Gastrocnemius medialis (tissue), 4 donors: ENCODE measurements at regions not wholly inside any gene's neighbourhood (a gene's known extent, or its start where the extent isn't known, plus 50 kb on each side); places are given as distances from the start of the nearest gene placed in this dataset.

Source experiments
- ATAC-seq, 2 donors: fragments of 150-250 bp; one replicate each; pipeline ENCODE4 v1.9.1; 2016
- DNase-seq, 2 donors: peaks; one replicate each; pipeline ENCODE4 v3.0.0-alpha.2; 2019
- H3K27ac ChIP-seq, 4 donors: fragments of 200-600 bp; sonication (generic); 1 replicate in 1 of 4; 2 replicates in 3 of 4; pipeline ENCODE4 v1.5.1; 2016 to 2018; ENCODE audit warnings: mild to moderate bottlenecking in 2 of 4, moderate library complexity in 1 of 4
- H3K27me3 ChIP-seq, 3 donors: fragments of 200-600 bp; sonication (generic) in 2 of 3; 1 replicate in 1 of 3; 2 replicates in 2 of 3; pipeline versions ENCODE4 v1.5.1 to v1.6.0; 2016 to 2019; ENCODE audit warnings: mild to moderate bottlenecking in 1 of 3, moderate library complexity in 1 of 3
- H3K36me3 ChIP-seq, 2 donors: fragments of 200-600 bp; sonication (generic) in 1 of 2; one replicate each; pipeline ENCODE4 v1.5.1; 2017 to 2018
- H3K4me1 ChIP-seq, 2 donors: fragments of 200-600 bp; sonication (generic) in 1 of 2; one replicate each; pipeline ENCODE4 v1.5.1; 2016 to 2017; ENCODE audit warnings: mild to moderate bottlenecking in 2 of 2
- H3K4me3 ChIP-seq, 4 donors: fragments of 200-600 bp; sonication (generic) in 3 of 4; 1 replicate in 1 of 4; 2 replicates in 3 of 4; pipeline ENCODE4 v1.5.1; 2016 to 2019; ENCODE audit warnings: mild to moderate bottlenecking in 2 of 4
- H3K9me3 ChIP-seq, 3 donors: fragments of 200-600 bp; sonication (generic) in 2 of 3; 1 replicate in 1 of 3; 2 replicates in 2 of 3; pipeline ENCODE4 v1.5.1; 2016 to 2019
- POLR2A ChIP-seq, 2 donors: fragments of 450-650 bp; IDR thresholded peaks; one replicate each; pipeline ENCODE4 v1.6.1; 2017; ENCODE audit warnings: antibody characterized with exemption in 2 of 2, mild to moderate bottlenecking in 2 of 2, moderate library complexity in 2 of 2
- in situ Hi-C, 4 donors: fragments of 200-750 bp; cut with MboI; loops; one replicate each; pipeline versions ENCODE4 v1.15.0 to v1.8.0; 2017; ENCODE audit warnings: low sequenced_read_pairs in 4 of 4
- intact Hi-C: fragments of 100-400 bp; cut with DNase I; formaldehyde crosslinking; loops from one replicate; pipeline ENCODE4 v1.15.1; 2023; ENCODE audit warnings: low total_unique reads
- TF ChIP-seq, protein P1 (sequence below), 5 experiments: fragments of 450-650 bp in 3 of 5; fragments of 200-600 bp in 2 of 5; sonication (generic) in 2 of 5; IDR thresholded peaks in 4 of 5; conservative IDR thresholded peaks in 1 of 5; 1 replicate in 4 of 5; 2 replicates in 1 of 5; pipeline ENCODE4 v1.5.1; 2016 to 2019; ENCODE audit warnings: antibody characterized with exemption in 5 of 5, mild to moderate bottlenecking in 3 of 5, moderate library complexity in 3 of 5

DNA sequence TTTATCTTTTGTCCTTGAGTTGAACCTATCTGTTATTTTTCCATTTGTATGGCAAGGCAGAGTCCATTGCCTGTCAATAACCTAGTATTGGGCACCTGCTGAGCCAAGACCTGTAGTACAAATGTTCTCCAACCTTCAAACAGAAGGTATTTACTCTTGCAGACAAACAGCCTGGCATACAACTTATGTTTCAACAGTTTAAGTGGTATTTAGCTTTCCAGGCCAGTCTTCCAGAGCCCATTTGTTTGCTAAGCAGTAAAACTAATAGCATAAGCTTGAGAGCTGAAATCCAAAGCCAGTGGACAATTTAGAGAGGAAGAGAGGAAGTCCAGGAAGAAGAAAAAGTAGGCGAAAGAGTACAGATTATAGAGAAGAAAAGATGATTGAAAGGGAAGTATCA is 979.3 kb downstream of the GLUD2 start:
- TF ChIP-seq, protein P1, sequence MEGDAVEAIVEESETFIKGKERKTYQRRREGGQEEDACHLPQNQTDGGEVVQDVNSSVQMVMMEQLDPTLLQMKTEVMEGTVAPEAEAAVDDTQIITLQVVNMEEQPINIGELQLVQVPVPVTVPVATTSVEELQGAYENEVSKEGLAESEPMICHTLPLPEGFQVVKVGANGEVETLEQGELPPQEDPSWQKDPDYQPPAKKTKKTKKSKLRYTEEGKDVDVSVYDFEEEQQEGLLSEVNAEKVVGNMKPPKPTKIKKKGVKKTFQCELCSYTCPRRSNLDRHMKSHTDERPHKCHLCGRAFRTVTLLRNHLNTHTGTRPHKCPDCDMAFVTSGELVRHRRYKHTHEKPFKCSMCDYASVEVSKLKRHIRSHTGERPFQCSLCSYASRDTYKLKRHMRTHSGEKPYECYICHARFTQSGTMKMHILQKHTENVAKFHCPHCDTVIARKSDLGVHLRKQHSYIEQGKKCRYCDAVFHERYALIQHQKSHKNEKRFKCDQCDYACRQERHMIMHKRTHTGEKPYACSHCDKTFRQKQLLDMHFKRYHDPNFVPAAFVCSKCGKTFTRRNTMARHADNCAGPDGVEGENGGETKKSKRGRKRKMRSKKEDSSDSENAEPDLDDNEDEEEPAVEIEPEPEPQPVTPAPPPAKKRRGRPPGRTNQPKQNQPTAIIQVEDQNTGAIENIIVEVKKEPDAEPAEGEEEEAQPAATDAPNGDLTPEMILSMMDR (IDR thresholded peaks at IDR 0.05 in 4 of 5, conservative IDR thresholded peaks at IDR 0.05 in 1 of 5): no peak
- TF ChIP-seq POLR2A (IDR thresholded peaks at IDR 0.05): no peak
- in situ Hi-C loops (no loop called here), intact Hi-C loops (no loop called here)
- DNase-seq: no peak
- H3K27me3 ChIP-seq: no peaks in the 10 kb centered on the region
- no peaks in the 10 kb centered on the region for H3K4me1 ChIP-seq
- no peaks in the 10 kb centered on the region for H3K9me3 ChIP-seq
- H3K4me3 ChIP-seq: no peak overlapping the region
- no peak overlapping the region for H3K27ac ChIP-seq
- H3K36me3 ChIP-seq: no peaks in the 10 kb centered on the region
- ATAC-seq: no peak

- no peaks in the 10 kb centered on the region for H3K36me3 ChIP-seq
- in situ Hi-C loops: no loop called here
Measured at GRCh38 chrX:122046226-122046625, 998.8 kb downstream of the GLUD2 start.

GRCh38 chrX:122046815-122047214 is 999.4 kb downstream of the GLUD2 start:
- H3K27ac ChIP-seq: no peak overlapping the region
- no peaks in the 10 kb centered on the region for H3K4me1 ChIP-seq
- intact Hi-C loops: no loop called here
- DNase-seq (no peak), ATAC-seq (no peak)
- H3K9me3 ChIP-seq: no peaks in the 10 kb centered on the region
- no peak overlapping the region for H3K4me3 ChIP-seq
- no peaks in the 10 kb centered on the region for H3K36me3 ChIP-seq
- in situ Hi-C loops: no loop called here
- no peaks in the 10 kb centered on the region for H3K27me3 ChIP-seq
- TF ChIP-seq POLR2A (IDR thresholded peaks at IDR 0.05): no peak

More at GRCh38 chrX:122046226-122046625, 998.8 kb downstream of the GLUD2 start:
- intact Hi-C loops: no loop called here
- ATAC-seq (no peak), DNase-seq (no peak)
- TF ChIP-seq, protein P1 (IDR thresholded peaks at IDR 0.05 in 4 of 5, conservative IDR thresholded peaks at IDR 0.05 in 1 of 5): no peak
- no peak for TF ChIP-seq POLR2A (IDR thresholded peaks at IDR 0.05)
- Histone ChIP-seq H3K27me3 (no peaks in the 10 kb centered on the region), H3K4me3 (no peak overlapping the region), H3K4me1 (no peaks in the 10 kb centered on the region), H3K9me3 (no peaks in the 10 kb centered on the region), H3K27ac (no peak overlapping the region)

- no peak for ATAC-seq
- Histone ChIP-seq H3K27me3 (no peaks in the 10 kb centered on the region), H3K27ac (no peak overlapping the region), H3K9me3 (no peaks in the 10 kb centered on the region), H3K36me3 (no peaks in the 10 kb centered on the region), H3K4me3 (no peak overlapping the region), H3K4me1 (no peaks in the 10 kb centered on the region)
- no peak for DNase-seq
- in situ Hi-C loops: no loop called here
- no peak for TF ChIP-seq POLR2A (IDR thresholded peaks at IDR 0.05)
- TF ChIP-seq, protein P1 (IDR thresholded peaks at IDR 0.05 in 4 of 5, conservative IDR thresholded peaks at IDR 0.05 in 1 of 5): no peak
- intact Hi-C loops: no loop called here
Measured at GRCh38 chrX:122047261-122047660, 999.9 kb downstream of the GLUD2 start.

GRCh38 chrX:122055460-122055859 is 1008.0 kb downstream of the GLUD2 start:
- no peaks in the 10 kb centered on the region for H3K9me3 ChIP-seq
- H3K27ac ChIP-seq: no peak overlapping the region
- TF ChIP-seq, protein P1 (IDR thresholded peaks at IDR 0.05 in 4 of 5, conservative IDR thresholded peaks at IDR 0.05 in 1 of 5): no peak
- no peak for TF ChIP-seq POLR2A (IDR thresholded peaks at IDR 0.05)
- intact Hi-C loops: no loop called here
- H3K4me3 ChIP-seq: no peak overlapping the region
- ATAC-seq (no peak), DNase-seq (no peak)
- no peaks in the 10 kb centered on the region for H3K27me3 ChIP-seq
- no peaks in the 10 kb centered on the region for H3K4me1 ChIP-seq
- in situ Hi-C loops: no loop called here
- no peaks in the 10 kb centered on the region for H3K36me3 ChIP-seq
